GM18907 (cell line): ENCODE measurements at regions not wholly inside any gene's neighbourhood (a gene's known extent, or its start where the extent isn't known, plus 50 kb on each side); places are given as distances from the start of the nearest gene placed in this dataset.

Source experiments
- ATAC-seq: cut with Tn5 transposase; IDR thresholded peaks from one replicate; pipeline ENCODE4 v1.9.1; 2021; ENCODE audit warnings: mild to moderate bottlenecking, moderate library complexity; ENCODE audit not compliant: unreplicated experiment

- ATAC-seq = no peak
Observed at GRCh38 chr5:17690473-17690872, 56.2 kb downstream of the TAF11L14 start.

- no peak for ATAC-seq
Observed at GRCh38 chr5:17691762-17692161, 57.5 kb downstream of the TAF11L14 start.

GRCh38 chr5:17694371-17694770, 60.1 kb downstream of the TAF11L14 start:
- no peak for ATAC-seq

- no peak for ATAC-seq
Observed at GRCh38 chr5:17694914-17695313, 60.7 kb downstream of the TAF11L14 start.

- ATAC-seq = no peak
Observed at GRCh38 chr5:17696627-17697026, 62.4 kb downstream of the TAF11L14 start.

- ATAC-seq = no peak
Observed at GRCh38 chr5:17697671-17698070, 63.4 kb downstream of the TAF11L14 start.

GRCh38 chr5:17709011-17709710, 74.9 kb downstream of the TAF11L14 start:
- ATAC-seq = no peak

- ATAC-seq = no peak
Observed at GRCh38 chr5:17713301-17713700, 79.0 kb downstream of the TAF11L14 start.

GRCh38 chr5:17714186-17714585, 79.9 kb downstream of the TAF11L14 start:
- ATAC-seq = no peak

- ATAC-seq = no peak
Observed at GRCh38 chr5:17719592-17719991, 85.3 kb downstream of the TAF11L14 start.

- no peak for ATAC-seq
Observed at GRCh38 chr5:17720071-17720470, 85.8 kb downstream of the TAF11L14 start.

GRCh38 chr5:17723876-17724275, 89.6 kb downstream of the TAF11L14 start:
- ATAC-seq = no peak

GRCh38 chr5:17727098-17727497, 92.8 kb downstream of the TAF11L14 start:
- ATAC-seq = no peak

- no peak for ATAC-seq
Observed at GRCh38 chr5:17730421-17730820, 96.2 kb downstream of the TAF11L14 start.

- ATAC-seq = no peak
Observed at GRCh38 chr5:17732351-17732923, 98.2 kb downstream of the TAF11L14 start.

- no peak for ATAC-seq
Observed at GRCh38 chr5:17734011-17734410, 99.8 kb downstream of the TAF11L14 start.

- ATAC-seq = no peak
Observed at GRCh38 chr5:17735761-17736160, 101.5 kb downstream of the TAF11L14 start.

- no peak for ATAC-seq
Observed at GRCh38 chr5:17737092-17737491, 102.8 kb downstream of the TAF11L14 start.

GRCh38 chr5:17738446-17738845, 104.2 kb downstream of the TAF11L14 start:
- no peak for ATAC-seq

GRCh38 chr5:17743580-17744435, 109.5 kb downstream of the TAF11L14 start:
- no peak for ATAC-seq

- ATAC-seq = no peak
Observed at GRCh38 chr5:17748201-17748600, 113.9 kb downstream of the TAF11L14 start.

GRCh38 chr5:17748941-17749340, 114.7 kb downstream of the TAF11L14 start:
- no peak for ATAC-seq
